Ecto neural progenitor cell (in vitro differentiated cells): ENCODE measurements at regions not wholly inside any gene's neighbourhood (a gene's known extent, or its start where the extent isn't known, plus 50 kb on each side); places are given as distances from the start of the nearest gene placed in this dataset.
A peak's percentile ranks its signal among the peaks of the same experiment; 100 is the strongest.

ENCODE experiments used
- DNase-seq: peaks from one replicate; pipeline ENCODE4 v3.0.0-alpha.2; 2018; ENCODE audit warnings: low spot score

DNA sequence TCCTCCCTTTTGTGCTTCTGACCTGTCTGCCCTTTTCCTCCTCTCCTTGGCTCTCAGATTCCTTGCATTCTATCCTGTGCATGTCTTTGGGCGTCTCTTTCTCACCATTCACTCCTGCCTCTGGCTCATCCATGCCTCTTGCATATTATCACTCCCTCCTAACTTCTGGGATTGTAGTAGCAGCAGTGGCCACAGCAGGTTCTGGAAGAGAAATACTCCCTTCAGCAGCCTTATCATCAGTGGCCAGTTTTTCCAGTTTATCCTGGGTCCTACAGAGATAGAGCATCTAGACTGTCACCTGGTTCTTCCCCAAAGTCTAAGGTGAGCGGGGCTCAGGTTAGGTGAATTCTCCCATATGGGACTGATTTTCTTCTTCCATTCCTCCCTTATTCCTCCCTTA, 354.0 kb upstream of the CCL2 start:
- DNase-seq: no peak

DNA sequence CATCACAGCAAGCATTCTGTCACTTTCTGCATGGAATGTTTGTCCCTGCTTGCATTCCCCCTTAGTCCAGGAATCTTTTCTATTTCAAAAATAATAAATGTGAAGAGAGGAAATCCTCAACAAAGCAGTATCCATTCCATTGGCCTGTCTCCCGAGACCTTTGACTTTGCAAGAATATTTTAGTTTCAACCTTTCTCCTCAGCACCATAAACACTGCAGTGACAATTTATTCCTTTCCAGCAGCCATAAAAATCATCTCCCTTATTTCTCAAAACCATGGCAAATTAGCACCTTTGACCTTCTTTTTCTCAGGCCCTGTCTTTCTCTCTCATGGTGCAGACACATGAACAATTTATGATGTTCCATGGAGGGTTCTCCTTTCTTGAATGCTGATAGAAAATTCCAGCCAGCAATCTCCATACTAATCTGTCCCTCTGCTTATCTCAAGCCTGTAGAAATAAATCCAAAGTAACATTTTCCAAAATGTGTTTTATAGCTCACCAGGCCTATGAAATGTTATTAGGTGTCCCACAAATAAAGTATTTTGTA, 352.1 kb upstream of the CCL2 start:
- no peak for DNase-seq

DNA sequence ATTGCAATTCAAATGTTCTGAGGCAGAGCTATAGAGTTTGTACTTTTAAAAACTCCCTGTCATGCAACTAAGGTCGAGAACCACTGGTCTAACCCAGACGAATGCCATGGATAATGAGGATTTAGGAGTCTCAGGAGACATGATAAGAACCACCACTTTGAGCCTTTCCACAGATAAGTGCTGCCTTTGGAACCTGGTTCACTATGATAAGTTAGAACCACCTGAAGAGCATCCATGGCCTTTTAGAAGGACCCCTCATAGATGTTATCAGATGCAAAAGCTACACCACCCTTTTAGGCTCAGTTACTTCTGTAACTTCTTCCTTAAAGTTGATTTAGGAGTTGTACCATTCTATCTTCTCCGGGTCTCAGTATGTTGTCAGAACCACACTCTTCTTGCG, 350.6 kb upstream of the CCL2 start:
- DNase-seq: no peak

DNA sequence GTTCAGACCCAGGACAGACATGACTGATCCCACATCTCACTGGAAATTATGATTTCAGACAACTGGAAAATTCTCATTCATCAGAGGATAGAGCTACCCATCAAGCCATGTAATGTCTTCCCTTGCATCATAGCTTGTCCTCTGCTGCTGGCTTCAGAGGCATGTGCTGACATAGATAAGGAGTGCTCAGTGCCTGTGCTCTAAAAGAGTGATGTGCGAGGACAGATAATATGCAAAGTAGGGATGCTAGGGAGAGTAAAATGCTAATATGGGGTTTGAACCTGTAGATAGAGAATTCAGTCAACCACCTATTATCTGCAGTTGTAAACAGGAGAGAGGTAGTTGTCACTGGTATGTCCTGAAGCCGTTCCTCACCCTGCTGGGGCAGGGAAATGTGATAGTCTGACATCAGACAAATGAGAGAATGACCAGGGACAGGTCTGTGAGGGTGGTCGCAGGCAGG, 349.7 kb upstream of the CCL2 start:
- DNase-seq: no peak

DNA sequence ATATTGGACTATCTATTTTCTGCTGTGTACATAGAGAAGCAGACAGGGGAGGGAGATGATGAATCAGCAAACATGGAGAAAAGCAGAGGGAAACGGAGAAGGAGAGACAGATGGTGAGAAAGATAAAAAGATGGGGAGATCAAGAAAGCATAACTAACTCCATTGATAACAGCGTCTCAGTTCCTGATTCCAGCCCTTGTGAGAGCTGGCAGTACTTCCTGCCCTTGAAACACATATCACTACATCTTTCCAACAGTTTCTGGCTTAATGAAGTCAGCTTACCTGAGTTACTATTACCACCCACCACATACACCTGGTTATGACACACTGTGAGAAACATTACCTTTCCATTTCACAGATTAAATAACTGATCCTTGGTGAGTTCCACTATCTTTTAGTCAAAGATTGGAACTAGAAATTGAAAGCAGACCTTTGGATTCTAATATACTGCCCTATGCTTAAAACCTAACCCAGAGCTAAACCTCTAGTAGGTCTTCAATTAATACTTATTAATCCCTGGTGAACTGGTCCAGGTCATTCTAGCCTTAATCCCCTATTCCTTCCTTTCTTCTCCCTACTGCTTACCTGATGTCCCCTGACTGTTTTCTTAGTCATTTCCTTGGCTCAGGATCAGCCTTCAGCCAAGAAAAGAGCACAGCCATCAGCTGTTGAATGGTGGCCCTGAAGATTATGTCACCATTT, 346.6 kb upstream of the CCL2 start:
- DNase-seq: no peak

DNA sequence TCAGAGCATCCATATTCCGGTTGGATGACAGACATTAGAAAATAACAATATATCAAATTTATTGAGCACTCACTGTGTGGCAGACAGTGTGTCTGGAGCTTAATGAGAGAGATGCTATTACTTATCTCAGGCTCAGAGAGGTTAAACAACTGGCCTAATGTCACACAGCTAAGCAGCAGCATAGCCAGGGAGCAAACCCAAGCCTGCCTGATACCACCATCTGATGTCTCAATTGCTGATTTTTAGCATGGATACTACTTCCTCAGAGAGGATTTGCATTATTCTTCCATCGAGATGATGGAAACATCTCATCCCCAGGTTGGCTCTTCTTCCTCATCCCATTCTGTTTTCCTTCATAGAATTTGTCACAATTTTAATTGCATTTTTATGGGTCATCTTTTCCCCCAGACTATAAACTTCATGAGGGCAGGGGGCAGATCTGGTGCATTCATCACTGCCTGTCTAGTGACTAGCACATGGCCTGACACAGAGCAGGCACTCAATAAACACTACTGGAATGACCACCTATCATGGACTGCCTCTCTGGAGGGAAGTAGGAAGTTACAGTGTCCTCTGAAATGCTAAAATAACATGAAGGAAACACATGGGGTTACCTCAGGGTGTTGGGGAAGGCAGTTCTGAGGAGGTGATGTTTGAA, 344.8 kb upstream of the CCL2 start:
- no peak for DNase-seq

DNA sequence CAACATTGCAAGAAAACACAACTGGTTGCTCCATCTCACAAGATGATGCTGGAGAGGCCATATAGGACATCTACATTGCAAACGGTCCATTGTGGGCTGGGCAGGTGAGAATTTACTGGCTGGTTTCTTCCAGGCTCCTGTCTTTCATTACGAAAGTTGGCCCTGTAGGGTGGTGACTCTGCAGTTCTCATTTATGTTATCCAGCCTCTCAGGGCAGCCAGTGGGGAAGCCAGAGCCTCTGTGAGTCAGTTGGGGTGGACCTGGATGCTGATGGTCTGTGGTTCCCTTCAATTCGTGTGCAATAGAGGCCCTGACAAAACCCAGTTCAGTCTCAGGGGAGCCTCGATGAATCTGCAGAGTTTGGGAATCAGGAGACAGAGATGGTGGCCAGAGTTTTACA, 341.0 kb upstream of the CCL2 start:
- no peak for DNase-seq

DNA sequence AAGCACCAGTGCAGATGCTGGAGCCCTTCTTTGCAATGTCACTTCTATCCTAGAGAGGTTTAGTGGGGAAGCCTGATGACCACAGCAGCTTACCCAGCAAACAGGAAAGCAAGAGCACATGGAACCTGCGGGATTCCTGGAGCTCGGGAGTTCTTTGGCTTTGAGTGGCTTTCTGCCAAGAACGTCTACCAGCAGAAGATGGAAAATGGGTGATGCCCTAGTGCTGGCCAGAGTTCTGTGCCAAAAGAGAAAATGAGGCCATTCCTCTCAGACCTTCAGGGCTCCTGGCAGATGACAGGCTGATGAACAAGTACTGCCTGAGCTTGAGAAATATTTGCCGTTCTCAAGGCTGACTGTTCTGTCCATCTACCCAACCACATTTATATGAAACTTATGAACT, 332.1 kb upstream of the CCL2 start:
- DNase-seq: no peak

DNA sequence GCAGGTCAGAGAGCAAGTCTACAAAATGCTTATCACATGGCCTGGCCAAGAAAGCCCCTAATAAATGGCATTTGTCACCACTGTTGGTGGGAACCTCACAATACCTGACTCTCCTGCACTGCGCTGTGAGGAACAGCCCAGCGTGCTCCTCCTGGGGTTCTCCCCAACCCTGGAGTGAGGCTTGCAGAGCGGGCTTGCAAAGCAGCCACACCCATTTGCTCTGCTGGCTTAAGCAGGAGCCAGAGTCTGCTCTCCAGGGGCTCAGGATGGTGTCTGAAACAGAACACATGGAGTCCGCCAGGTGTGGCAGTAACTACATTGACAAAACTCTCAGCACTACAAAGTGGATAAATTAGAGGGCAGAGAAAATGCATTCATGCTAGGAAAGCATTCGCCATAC, 331.0 kb upstream of the CCL2 start:
- DNase-seq: peak; percentile 47

DNA sequence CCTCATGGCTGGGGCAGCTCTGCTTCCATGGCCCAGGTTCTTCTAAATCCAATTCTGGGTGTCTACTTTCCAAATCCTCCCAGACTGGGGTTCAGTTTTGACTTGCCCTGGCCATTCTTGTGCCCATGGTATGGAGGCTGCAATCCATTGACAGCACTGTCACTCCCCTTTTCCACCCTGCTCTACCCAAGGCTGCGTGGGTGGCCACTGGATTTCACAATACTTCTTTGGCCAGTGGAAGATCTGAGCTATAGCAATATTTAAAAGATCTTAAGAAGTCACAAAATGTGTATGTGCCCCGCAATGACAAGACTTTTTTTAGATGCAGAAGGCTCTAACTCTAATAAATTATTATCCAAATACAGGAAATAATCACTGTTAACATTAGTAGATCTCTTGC, 329.4 kb upstream of the CCL2 start:
- no peak for DNase-seq

DNA sequence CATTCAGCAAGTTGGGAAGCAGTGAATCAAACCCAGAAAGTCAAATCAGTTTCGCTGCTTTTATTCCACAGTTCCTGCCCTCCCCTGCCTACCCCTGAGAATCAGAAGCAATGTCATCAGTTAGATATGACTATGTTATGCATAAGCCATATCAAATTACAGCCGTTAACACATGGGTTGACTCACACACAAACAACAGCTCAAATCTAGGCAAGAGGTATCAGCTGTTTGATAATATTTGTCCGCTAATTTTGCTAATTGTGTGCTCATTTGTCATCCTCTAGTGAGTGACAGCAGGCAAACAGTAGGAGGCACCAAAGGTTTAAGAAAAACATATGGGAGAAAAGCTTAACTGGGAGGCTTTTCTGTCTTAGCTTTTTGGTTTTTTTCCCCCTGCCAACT, 327.4 kb upstream of the CCL2 start:
- DNase-seq: no peak

DNA sequence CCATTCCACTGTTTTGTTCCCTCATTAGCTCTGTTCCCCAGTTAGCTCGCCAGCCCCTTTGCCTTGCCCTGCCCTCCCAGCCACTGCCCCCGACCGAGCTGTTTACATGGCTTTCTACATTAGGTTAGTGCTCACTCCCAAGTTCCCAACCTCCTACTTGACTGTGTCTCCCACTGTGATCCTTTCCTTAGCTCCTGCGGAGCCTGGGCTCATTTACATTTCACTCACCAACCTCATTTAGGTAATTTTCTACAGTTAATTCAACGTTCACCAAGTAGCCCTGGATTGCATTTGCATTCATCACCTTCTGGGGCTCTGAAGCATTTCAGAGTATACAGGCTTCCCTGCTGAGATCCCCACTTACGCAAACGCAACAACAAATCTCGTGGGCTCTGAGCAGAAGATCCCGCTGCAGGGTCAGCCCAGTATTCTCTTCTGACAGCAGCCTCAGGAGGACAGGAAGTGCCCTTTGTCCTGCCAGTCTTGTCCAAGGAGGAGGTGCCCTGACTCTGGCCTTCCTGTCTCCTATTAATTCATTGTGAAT, 325.8 kb upstream of the CCL2 start:
- DNase-seq: peak; percentile 58

DNA sequence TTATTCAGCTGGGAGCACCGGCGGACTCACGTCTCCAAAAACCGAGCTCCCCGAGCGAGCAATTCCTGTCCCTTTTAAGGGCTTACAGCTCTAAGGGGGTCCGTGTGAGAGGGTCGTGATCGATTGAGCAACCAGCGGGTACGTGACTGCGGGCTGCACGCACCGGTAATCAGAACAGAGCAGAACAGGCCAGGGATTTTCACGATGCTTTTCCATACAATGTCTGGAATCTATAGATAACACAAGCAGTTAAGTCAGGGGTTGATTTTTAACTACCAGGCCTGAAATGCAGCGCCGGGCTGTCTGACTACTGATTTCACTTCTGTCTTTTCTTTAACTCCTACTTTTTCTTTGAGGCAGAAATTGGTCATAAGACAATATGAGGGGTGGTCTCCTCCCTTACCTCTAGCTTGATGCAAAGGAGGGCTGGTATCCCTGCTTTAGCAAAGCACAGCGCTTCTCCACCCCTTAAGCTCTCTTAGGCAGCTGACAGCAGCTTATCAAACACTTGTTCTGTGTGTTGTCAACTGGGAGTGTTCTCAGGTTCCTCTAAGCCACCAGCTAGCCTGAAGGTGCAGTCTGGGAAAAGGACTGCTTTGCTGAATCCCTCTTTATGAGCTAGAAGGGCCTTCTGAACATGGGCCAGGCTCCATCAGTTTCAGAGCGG, 323.8 kb upstream of the CCL2 start:
- DNase-seq: peak; percentile 43

DNA sequence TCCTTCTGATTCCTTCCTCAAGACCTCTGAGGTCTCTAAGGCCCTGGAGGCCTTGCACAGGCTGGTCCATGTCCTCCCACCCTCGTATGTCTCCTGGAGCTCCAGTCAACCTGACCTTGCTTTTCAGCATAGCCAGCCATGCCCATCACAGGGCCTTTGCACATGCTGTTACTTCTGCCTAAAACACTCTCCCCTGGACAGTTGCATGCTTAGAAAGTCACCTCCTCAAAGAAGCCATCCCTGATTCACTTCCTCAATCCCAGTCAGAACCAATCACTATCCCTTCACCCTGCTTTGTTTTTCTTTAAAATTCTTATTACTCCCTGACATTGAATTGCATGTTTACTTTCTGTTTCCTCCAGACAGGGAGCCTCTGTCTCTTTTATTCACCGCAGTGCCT, 322.1 kb upstream of the CCL2 start:
- no peak for DNase-seq

DNA sequence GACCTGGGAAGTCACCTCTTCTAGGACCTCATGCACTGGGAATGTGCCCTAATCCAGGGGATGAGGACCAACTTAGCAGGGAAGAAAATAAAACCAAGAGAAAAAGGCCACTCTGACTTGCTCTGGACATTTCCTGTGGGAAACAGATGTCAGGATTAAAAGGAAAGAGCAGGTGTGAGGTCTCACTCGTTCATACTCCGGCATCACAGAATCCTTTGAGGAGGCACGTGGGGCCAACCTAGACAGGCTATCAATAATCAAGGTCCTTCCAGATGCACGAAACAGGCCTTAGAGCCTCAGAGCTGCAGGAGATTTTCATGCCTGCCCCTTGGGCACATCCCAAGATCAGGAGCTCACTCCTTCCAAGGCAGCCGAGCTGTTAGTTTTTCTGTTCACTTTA, 321.5 kb upstream of the CCL2 start:
- no peak for DNase-seq

DNA sequence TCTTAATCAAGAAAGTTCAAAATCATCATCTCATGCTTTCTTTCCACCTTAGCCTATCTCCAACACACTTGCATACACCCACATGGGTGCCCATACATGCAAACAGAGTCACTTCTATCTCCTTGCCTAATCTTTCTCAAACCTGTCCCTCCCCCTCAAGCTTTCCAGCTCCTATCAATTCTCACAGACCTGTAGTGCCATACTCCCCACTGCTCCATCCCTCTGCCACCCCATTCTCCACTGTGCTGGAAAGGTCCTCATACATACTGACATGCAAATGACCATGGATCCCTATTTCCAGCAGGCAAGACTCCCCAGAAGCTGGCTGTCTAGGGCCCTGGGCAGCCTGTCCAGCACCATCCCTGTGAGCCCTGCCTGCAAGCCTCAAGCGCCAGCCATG, 320.4 kb upstream of the CCL2 start:
- no peak for DNase-seq

DNA sequence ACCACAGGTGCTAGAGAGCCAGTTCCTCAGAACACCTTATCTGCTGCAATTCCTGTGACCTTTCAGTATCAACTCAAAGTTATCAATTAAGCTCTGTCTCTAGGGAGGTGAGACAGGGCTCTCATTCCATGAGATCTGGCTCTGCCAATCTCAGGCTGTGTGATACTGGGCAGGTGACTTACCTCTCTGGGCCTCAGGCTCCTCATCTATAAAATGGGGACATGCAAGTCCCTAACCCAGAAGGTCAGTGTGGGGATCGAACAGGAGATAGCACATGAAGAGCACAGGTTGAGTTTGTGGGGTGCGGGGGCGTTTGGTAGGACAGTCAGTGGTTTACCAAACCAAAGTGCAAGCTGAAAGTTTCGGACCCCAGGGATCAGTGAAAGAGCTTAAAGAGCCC, 319.3 kb upstream of the CCL2 start:
- DNase-seq: no peak

DNA sequence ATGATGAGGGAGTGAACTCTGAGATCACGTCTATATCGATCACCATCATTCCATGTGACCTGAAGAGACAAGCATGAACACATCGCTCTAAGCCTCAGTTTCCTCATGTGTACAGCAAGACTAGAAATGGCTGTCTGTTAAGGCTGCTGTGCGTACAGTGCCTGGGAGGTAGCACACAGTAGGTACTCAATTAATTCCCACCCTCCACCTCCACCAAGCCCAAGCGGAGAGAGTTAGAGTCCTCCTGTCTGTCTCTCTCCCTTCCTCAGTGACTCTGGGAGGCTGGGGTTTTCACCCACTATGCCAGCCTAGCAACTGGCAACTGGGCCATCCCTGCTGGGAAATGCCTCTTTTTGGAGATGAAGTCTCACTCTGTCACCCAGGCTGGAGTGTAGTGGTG, 318.3 kb upstream of the CCL2 start:
- no peak for DNase-seq

DNA sequence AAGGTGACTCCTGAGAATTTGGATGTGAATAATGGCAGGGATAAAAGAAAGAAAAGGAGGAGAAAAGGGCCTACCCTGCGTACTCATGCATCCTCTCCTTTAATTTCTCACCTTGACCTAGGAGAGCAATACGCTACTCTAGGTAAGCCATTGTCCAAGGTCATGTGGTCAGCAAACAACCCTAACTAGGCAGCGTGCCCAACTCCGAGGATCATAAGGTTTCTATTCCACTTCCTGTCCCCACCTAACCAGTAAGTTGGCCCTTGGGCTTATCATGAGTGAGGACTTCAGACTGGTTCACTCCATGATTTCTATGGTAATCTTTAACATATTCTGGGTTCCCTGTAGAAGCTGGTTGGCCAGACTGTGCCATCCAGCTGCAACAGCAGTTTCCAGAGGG, 315.1 kb upstream of the CCL2 start:
- DNase-seq: no peak

DNA sequence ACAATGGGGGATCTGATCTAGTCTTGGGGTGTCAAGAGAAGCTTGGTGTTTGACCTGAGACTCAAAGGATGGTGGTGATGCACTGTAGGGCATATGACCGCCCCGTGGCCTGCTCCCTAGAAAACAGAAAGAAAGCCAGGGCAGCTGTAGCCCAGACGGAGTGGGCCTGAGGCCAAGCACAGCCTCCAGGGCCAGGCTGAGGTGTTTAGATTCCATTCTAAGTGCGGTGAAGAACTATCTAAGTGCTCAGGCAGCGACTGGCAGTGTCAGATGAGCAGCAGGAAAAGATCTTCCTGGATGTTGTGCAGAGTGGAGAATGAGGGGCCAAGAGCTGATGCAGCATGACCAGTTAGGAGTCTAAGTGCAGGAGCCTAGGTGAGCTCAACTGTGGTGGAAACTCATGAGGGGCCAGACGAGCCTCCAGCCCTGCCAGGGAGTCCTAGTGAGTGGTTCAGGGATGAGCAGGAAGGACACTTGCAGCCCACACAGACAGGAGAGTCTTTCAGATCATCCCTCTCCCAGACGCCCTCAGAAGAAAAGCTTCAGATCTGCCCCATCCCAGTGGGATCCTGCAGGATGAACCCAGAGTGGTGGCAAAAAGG, 314.2 kb upstream of the CCL2 start:
- DNase-seq: no peak

DNA sequence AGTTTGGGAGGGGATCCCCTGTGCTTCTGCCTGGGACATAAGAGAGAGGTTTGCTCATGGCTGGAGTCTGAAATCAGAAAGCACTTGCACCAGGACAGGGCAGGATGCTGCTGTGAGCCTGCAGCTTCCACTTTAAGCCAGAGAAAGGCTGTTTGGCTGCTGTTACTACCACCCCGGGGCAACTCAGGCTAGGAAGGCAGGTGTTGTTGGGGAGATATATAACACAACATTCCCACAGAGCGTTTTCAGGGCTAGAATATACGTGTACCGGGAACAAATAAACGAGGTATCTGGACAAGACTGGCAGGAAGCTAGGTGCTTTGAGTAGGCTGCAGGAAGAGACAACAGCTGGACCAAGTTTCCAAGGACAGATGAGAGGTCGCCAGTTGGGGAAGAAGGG, 313.3 kb upstream of the CCL2 start:
- no peak for DNase-seq

DNA sequence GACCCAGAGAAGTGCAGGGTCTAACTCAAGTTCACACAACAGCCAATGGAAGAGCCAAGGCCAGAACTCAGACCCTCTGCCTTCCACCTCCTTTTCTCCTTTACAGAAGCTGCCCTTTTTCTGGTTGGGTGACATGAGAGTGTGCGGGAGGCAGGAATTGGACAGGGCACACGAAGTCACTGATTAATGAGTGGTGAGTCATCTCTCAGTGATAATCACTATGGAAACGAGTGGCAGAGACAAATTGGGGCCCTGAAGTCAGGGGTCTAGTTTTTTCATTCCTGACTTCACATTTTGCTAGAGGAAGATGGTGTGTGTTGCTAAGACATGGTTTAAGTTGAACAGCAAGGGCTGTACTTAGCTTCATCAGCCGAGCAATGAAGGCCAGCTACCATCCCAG, 312.7 kb upstream of the CCL2 start:
- DNase-seq: no peak

DNA sequence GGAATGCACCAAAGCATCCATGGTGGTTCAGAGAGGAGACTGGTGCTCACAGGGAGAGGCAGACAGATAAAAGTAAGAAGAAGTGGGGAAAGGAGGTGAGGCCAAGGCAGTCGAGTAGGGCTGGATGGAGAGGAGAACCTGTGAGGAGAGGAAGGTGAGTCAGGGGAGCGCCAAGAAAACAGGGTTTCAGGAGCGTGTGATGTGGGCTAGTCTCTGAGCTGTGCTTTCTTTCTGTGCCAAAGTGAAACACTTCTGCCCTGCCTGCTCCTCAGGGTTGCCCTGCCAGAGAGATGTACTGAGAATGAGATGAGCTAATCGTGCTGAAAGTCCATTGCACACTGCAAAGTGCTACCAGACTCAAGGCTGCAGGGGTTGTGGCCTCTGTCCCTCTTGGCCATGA, 310.7 kb upstream of the CCL2 start:
- peak; percentile 41 for DNase-seq
